ENCODE measurements at regions not wholly inside any gene's neighbourhood (a gene's known extent, or its start where the extent isn't known, plus 50 kb on each side); places are given as distances from the start of the nearest gene placed in this dataset.

DNA sequence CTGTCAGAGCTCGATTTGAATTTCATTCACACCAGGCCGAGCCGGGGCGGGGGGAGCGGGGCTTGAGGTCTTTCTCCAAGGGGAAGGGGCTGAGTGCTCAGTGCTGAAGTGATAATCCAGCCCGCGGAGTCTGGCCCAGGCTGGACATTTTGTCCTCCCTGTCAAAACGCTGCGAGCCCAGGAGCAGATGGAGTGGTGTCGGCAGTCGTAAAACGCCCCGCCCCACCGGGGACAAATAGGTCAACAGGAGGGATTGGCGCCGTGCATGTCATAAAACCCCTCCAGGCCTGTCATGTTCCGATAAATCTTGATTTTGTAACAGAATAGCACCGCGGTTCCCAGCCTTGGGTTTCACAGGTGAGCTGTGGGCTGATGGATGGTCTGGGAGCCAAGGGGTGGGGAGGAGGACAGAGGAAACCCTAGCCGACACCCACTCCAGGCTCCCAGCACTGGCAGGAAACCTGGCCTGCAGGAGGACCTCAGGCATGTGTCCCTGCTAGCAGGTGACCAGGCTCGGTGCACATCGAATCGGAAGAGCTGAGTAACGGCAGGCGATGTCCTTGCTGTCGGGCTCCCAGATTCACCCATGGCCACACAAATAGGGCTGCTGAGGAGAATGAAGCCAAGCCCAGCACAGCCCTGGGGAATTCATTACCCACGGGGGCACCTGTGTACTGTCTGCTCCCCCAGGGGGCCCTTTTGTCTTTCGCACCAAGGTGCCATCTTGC lies 341.4 kb downstream of the FOXL1 start:
- DNase-seq = no peak

DNA sequence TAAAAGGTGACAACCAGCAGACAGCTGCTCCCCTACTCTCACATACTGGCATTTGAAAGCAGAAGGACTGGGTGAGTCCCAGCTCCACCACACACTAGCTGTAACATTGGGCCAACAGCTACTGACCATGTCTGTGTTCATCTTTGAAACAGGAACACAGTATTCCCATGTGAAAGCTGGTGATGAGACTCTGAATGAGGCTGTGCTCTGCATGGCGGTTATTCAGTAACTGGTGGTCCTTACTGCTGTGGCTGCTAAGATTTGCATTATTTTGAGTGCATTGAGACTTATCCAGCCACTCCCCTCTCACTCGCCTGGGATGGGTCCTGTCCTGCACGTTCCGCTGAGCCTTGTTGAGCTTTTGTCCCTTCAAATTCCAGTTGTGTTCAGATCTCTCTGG lies 342.9 kb downstream of the FOXL1 start:
- DNase-seq = no peak

GRCh38 chr16:86922311-86922710 lies 344.0 kb downstream of the FOXL1 start:
- no peak for DNase-seq

- DNase-seq = no peak
Measured at GRCh38 chr16:86923656-86924055, 345.3 kb downstream of the FOXL1 start.

- no peak for DNase-seq
Measured at GRCh38 chr16:86924537-86924936, 346.2 kb downstream of the FOXL1 start.

DNA sequence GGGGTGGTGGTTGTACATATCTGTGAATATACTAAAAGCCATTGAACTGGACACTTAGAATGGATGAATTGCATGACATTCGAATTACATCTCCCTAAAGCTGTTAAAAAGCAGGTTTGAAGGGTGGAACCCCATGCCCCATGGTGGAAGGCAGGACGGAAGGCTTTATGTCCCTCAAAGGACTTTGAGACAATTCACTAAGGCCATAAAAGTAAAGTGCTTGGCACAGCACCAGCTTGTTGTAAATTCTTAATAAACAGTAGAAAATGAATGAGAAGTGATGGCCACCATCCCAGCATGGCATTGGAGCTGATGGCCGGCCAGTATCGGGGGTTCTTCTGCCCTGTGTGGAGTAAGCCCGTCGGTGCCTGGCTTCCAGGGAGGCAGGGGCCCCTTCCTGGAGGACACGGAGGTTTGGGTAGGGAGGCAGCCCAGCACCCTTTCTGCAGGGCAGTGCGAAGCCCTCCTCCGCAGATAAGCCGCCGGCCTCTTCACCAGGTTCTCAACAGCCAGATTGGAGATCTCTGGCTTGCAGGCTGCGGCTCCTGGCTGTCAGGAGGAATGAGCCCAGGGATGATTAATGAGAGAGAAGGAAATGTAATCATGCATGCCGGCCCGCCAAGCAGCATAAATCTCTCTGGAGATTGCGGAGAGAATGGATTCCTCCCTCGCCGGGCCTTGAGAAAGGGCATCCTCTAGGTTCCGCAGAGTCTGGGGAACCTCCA lies 346.9 kb downstream of the FOXL1 start:
- no peak for DNase-seq

DNA sequence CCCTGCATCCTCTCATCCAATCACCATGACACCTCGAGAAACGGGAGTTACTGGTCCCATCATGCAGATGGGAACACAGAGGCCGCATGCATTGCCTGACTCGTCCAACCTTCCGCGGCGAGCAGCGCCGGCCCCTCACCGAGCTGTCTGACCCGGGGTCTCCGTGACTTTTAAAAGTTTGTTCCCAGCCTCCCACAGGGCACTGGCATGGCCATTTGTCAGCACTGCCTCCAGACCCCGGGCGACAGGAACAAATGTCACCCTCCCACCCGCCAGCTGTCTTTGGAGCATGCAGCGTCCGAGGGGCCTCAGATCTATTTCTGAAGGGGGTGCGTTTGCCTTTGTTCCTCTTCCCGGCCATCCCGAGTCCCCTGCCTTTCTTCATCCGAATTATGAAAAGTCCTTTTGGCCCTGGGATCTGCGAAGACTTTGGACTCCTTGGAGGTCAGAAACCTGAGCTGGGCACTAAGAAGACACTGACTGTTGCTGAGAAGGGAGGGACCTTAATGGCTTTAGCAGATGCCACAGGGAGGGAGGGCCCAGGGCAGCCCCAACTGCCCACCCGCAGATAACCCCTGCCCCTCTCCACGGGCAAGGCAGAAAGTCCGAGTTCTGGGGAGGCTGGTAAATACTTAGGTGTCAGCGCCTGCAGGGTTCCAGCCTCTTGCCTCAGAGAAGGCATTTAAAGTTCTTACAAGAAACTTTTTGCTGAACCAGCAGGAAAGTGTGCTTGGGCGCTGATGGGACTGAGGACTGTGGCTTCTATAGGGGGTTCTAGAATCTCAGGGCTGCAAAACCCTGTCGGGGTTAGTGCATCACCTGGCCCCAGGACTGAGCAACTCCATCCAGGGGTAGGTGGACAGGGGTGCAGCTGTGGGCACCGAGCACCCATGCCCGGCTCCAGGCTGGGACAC lies 348.1 kb downstream of the FOXL1 start:
- DNase-seq = no peak

- no peak for DNase-seq
Measured at GRCh38 chr16:86927699-86928098, 349.4 kb downstream of the FOXL1 start.

- DNase-seq = no peak
Measured at GRCh38 chr16:86928523-86929011, 350.2 kb downstream of the FOXL1 start.

- DNase-seq = no peak
Measured at GRCh38 chr16:86929057-86929871, 350.9 kb downstream of the FOXL1 start.

DNA sequence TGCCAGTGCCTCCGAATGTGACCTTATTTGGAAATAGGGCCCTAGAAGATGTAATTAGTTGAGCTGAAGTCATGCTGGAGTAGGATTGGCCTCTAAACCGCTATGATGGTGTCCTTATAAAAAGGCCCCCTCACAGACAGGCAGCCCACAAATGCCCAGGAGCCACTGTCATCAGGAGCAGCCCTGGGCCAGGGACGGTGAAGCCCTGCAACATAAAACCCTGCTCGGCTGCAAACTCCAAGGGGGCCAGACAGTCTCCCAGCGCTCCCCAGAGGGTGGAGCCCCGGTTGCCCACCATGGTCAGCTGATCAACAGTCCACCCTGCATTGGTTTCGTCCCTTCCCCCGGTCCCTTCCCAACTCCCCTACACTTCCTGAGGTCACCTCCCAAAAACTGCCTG lies 351.7 kb downstream of the FOXL1 start:
- no peak for DNase-seq

- no peak for DNase-seq
Measured at GRCh38 chr16:86930663-86931373, 352.5 kb downstream of the FOXL1 start.

GRCh38 chr16:86931410-86931941 lies 353.1 kb downstream of the FOXL1 start:
- DNase-seq = no peak

GRCh38 chr16:86932130-86932982 lies 354.0 kb downstream of the FOXL1 start:
- no peak for DNase-seq

DNA sequence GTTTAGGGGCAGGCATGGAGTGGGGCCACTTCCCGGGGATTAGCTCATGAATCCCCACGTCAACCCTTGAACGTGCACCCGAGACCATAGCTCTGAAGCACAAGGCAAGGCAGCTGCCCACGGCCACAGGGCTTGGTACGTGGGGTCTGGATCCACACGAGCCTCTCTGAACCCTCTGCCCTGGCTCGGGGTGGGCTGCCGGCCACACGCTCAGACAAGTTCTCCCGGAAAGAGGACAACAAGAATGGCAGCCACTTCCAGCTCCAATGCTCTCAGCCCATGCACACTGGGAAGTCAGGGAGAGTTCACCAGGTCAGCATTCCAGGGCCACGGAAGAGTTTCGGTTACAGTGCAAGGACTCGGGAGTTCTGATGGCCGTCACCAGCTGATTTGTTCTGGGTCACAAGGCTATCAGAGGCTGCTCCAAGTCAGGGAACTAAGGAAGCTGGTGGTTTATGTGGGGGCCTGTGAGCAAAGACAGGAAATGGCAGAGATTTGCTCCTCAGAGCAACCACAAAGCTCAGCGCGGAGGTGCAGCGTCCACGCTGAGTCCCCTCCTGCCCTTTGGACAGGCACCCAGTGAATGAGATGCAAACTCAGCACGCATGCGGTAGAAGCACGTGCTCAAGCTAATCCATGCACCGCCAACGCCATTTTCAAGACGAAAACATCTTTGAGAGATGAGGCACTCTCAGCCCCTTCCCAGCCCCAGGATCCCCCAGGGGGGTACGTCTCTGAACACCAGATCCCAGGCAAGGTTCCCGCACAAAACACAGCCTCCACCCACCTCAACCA lies 356.4 kb downstream of the FOXL1 start:
- no peak for DNase-seq

DNA sequence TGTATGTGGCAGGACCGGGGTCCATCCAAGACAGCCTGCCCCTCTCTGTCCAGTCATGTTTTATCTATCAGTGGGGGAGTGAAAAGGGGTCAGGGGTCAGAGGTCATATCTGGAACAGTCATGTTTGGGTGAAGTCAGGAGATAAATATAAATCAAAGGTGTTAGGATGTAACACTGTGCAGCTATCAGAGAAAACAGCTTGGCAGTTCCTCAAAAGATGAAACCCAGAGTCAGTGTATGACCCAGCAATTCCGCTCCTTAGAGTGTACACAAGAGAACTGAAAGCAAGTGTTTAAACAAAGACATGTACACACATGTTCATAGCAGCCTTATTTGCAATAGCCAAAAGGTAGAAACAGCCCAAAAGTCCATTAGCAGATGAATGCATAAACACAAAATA lies 361.3 kb downstream of the FOXL1 start:
- no peak for DNase-seq

DNA sequence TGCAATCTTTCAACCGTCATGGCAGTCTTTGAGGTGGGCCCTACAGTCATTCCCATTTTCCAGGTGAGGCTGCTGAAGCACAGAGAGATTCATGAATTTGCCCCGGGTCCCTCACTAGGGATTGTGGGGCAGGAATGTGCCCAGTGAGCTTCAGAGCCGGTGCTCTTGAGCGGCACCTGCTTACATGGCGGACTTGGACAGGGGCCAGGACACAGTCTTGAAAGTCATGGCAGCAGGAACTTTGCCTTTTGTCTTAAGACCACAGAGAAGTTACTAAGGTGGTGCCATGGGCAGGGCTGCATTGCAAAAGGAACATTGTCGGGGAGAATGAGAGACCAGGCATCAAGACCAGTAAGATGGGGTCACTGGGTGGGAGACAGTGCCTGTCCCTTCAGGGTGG lies 363.4 kb downstream of the FOXL1 start:
- no peak for DNase-seq

GRCh38 chr16:86942151-86943051 lies 364.1 kb downstream of the FOXL1 start:
- DNase-seq = no peak
